ENCODE measurements at regions not wholly inside any gene's neighbourhood (a gene's known extent, or its start where the extent isn't known, plus 50 kb on each side); places are given as distances from the start of the nearest gene placed in this dataset.
"Not testable (repeated sequence)": the region's sequence is repeated elsewhere in the genome, so short reads cannot be mapped to it uniquely, and the experiment has no call there.

GRCh38 chr7:120021085-120021484 is 251.9 kb upstream of the KCND2 start:
- DNase-seq (ENCODE audit: low spot score) = no peak

GRCh38 chr7:120023494-120024167 is 249.3 kb upstream of the KCND2 start:
- DNase-seq (ENCODE audit: low spot score) = no peak

GRCh38 chr7:120028636-120029035 is 244.3 kb upstream of the KCND2 start:
- DNase-seq (ENCODE audit: low spot score) = no peak

- DNase-seq (ENCODE audit: low spot score) = no peak
These were observed 242.1 kb upstream of the KCND2 start for GRCh38 chr7:120030876-120031275.

GRCh38 chr7:120033114-120033513 is 239.9 kb upstream of the KCND2 start:
- no peak for DNase-seq (ENCODE audit: low spot score)

GRCh38 chr7:120039138-120039537 is 233.8 kb upstream of the KCND2 start:
- DNase-seq (ENCODE audit: low spot score) = no peak

GRCh38 chr7:120041798-120042197 is 231.2 kb upstream of the KCND2 start:
- DNase-seq (ENCODE audit: low spot score) = no peak

GRCh38 chr7:120043250-120043649 is 229.7 kb upstream of the KCND2 start:
- no peak for DNase-seq (ENCODE audit: low spot score)

- DNase-seq (ENCODE audit: low spot score) = no peak
These were observed 220.0 kb upstream of the KCND2 start for GRCh38 chr7:120052884-120053382.

- DNase-seq (ENCODE audit: low spot score) = no peak
These were observed 219.5 kb upstream of the KCND2 start for GRCh38 chr7:120053390-120053961.

GRCh38 chr7:120054376-120055100 is 218.4 kb upstream of the KCND2 start:
- no peak for DNase-seq (ENCODE audit: low spot score)

GRCh38 chr7:120055300-120055699 is 217.7 kb upstream of the KCND2 start:
- DNase-seq (ENCODE audit: low spot score) = no peak

GRCh38 chr7:120056227-120056626 is 216.7 kb upstream of the KCND2 start:
- DNase-seq (ENCODE audit: low spot score) = no peak

- no peak for DNase-seq (ENCODE audit: low spot score)
These were observed 213.3 kb upstream of the KCND2 start for GRCh38 chr7:120059641-120060040.

- DNase-seq (ENCODE audit: low spot score) = no peak
These were observed 212.7 kb upstream of the KCND2 start for GRCh38 chr7:120060281-120060680.

GRCh38 chr7:120060875-120061274 is 212.1 kb upstream of the KCND2 start:
- no peak for DNase-seq (ENCODE audit: low spot score)

- no peak for DNase-seq (ENCODE audit: low spot score)
These were observed 208.4 kb upstream of the KCND2 start for GRCh38 chr7:120064565-120064964.

- DNase-seq (ENCODE audit: low spot score) = not testable (repeated sequence)
These were observed 206.1 kb upstream of the KCND2 start for GRCh38 chr7:120066898-120067297.

GRCh38 chr7:120070201-120070600 is 202.8 kb upstream of the KCND2 start:
- DNase-seq (ENCODE audit: low spot score) = no peak

GRCh38 chr7:120077777-120078176 is 195.2 kb upstream of the KCND2 start:
- no peak for DNase-seq (ENCODE audit: low spot score)

- DNase-seq (ENCODE audit: low spot score) = no peak
These were observed 194.0 kb upstream of the KCND2 start for GRCh38 chr7:120079022-120079421.

- DNase-seq (ENCODE audit: low spot score) = no peak
These were observed 193.3 kb upstream of the KCND2 start for GRCh38 chr7:120079704-120080103.

GRCh38 chr7:120086468-120086867 is 186.5 kb upstream of the KCND2 start:
- DNase-seq (ENCODE audit: low spot score) = not testable (repeated sequence)
